SU-DHL-6 (cell line): ENCODE measurements at regions not wholly inside any gene's neighbourhood (a gene's known extent, or its start where the extent isn't known, plus 50 kb on each side); places are given as distances from the start of the nearest gene placed in this dataset.

ENCODE experiments used
- EZH2phosphoT487 ChIP-seq: fragments of 200-600 bp; sonication (generic), shearing (Covaris generic); conservative IDR thresholded peaks from 2 replicates; pipeline ENCODE4 v1.6.1; 2018; ENCODE audit warnings: mild to moderate bottlenecking, antibody characterized with exemption, low read length, moderate library complexity, mixed read lengths
- TF ChIP-seq, protein P1 (sequence below): fragments of 200-600 bp; sonication (generic); IDR thresholded peaks from one replicate; pipeline ENCODE4 v1.5.1; 2017; ENCODE audit warnings: antibody characterized with exemption, mild to moderate bottlenecking, low read length, moderate library complexity; ENCODE audit not compliant: insufficient read depth, poor library complexity, severe bottlenecking

DNA sequence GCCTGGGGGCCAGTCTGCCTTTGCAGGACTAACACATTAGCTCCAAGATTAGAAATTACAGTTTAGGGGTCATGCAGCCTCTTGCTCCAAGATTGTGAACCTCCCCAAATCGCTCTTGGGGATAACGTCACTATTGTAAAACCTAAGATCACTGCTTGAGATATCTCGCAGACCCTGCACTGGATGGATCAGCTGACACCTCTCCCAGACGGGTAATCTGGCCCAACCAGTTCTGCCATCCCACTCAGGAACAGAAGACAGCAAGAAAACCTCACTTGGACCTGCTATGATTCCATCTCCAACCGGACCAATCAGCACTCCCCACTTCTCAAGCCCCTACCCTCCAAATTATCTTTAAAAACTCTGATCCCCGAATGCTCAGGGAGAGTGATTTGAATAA, 431.2 kb downstream of the GPM6A start:
- TF ChIP-seq, protein P1, sequence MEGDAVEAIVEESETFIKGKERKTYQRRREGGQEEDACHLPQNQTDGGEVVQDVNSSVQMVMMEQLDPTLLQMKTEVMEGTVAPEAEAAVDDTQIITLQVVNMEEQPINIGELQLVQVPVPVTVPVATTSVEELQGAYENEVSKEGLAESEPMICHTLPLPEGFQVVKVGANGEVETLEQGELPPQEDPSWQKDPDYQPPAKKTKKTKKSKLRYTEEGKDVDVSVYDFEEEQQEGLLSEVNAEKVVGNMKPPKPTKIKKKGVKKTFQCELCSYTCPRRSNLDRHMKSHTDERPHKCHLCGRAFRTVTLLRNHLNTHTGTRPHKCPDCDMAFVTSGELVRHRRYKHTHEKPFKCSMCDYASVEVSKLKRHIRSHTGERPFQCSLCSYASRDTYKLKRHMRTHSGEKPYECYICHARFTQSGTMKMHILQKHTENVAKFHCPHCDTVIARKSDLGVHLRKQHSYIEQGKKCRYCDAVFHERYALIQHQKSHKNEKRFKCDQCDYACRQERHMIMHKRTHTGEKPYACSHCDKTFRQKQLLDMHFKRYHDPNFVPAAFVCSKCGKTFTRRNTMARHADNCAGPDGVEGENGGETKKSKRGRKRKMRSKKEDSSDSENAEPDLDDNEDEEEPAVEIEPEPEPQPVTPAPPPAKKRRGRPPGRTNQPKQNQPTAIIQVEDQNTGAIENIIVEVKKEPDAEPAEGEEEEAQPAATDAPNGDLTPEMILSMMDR, result no peak
- TF ChIP-seq EZH2phosphoT487, result no peak
